DND-41 (cell line): ENCODE measurements at regions not wholly inside any gene's neighbourhood (a gene's known extent, or its start where the extent isn't known, plus 50 kb on each side); places are given as distances from the start of the nearest gene placed in this dataset.

Experiments used
- ATAC-seq: fragments of 200-7000 bp; cut with Tn5 transposase; 3 replicates; pipeline ENCODE4 v1.9.1; 2021; ENCODE audit warnings: low read depth; ENCODE audit not compliant: insufficient read depth
- DNase-seq: peaks from one replicate; pipeline ENCODE4 v3.0.0-alpha.2; 2020
- H2AFZ ChIP-seq: 2 replicates; pipeline ENCODE4 v1.6.0; 2012; ENCODE audit warnings: low read depth, low read length
- H3K27ac ChIP-seq: 2 replicates; pipeline ENCODE4 v1.5.1; 2012; ENCODE audit warnings: low read length, inconsistent platforms
- H3K27me3 ChIP-seq: fragments of 200-600 bp; sonication (generic); 2 replicates; pipeline ENCODE4 v1.6.0; 2012; ENCODE audit warnings: low read length, mild to moderate bottlenecking, inconsistent platforms; ENCODE audit not compliant: insufficient read depth, poor library complexity
- H3K36me3 ChIP-seq: 2 replicates; pipeline ENCODE4 v1.5.1; 2012; ENCODE audit warnings: low read length, inconsistent platforms; ENCODE audit not compliant: insufficient read depth
- H3K4me1 ChIP-seq: 2 replicates; pipeline ENCODE4 v1.5.1; 2012; ENCODE audit warnings: mild to moderate bottlenecking, low read length; ENCODE audit not compliant: insufficient read depth
- H3K4me2 ChIP-seq: 2 replicates; pipeline ENCODE4 v1.6.0; 2012; ENCODE audit warnings: mild to moderate bottlenecking, moderate library complexity, low read length, inconsistent platforms; ENCODE audit not compliant: insufficient read depth
- H3K4me3 ChIP-seq, 2 experiments: fragments of 200-600 bp in 1 of 2; shearing (Covaris generic) in 1 of 2; 2 replicates each; pipeline ENCODE4 v1.5.1; 2012 to 2016; ENCODE audit warnings: inconsistent platforms in 2 of 2, low read length in 2 of 2, mild to moderate bottlenecking in 2 of 2, low read depth in 1 of 2, moderate library complexity in 1 of 2
- H3K79me2 ChIP-seq: 2 replicates; pipeline ENCODE4 v1.6.0; 2012; ENCODE audit warnings: low read length, inconsistent platforms; ENCODE audit not compliant: insufficient read depth
- H3K9ac ChIP-seq: 2 replicates; pipeline ENCODE4 v1.6.0; 2012; ENCODE audit warnings: low read depth, mild to moderate bottlenecking, inconsistent platforms, low read length, moderate library complexity
- H3K9me3 ChIP-seq: 2 replicates; pipeline ENCODE4 v1.5.1; 2012; ENCODE audit warnings: low read length, moderate library complexity, mild to moderate bottlenecking, inconsistent platforms; ENCODE audit not compliant: insufficient read depth, severe bottlenecking
- H4K20me1 ChIP-seq: 2 replicates; pipeline ENCODE4 v1.6.0; 2012; ENCODE audit warnings: low read length; ENCODE audit not compliant: insufficient read depth
- CTCF ChIP-seq: IDR thresholded peaks from 2 replicates; pipeline ENCODE4 v1.5.1; 2012; ENCODE audit warnings: borderline replicate concordance, low read length, moderate library complexity, mild to moderate bottlenecking; ENCODE audit not compliant: poor library complexity, severe bottlenecking; ENCODE audit errors: extremely low read depth
- EZH2 ChIP-seq: IDR thresholded peaks from 3 replicates; pipeline ENCODE4 v1.6.1; 2012; ENCODE audit warnings: borderline replicate concordance, low read depth, mild to moderate bottlenecking, moderate library complexity, low read length, inconsistent platforms; ENCODE audit not compliant: severe bottlenecking

- DNase-seq, result no peak
- no peaks in the 10 kb centered on the region for H3K27me3 ChIP-seq
- no peak overlapping the region for H3K4me3 ChIP-seq
- no peaks in the 10 kb centered on the region for H3K9me3 ChIP-seq
- no peak overlapping the region for H3K4me2 ChIP-seq
- H3K36me3 ChIP-seq, result no peaks in the 10 kb centered on the region
- TF ChIP-seq EZH2 (no peak), CTCF (no peak)
- H3K27ac ChIP-seq, result no peak overlapping the region
- no peaks in the 10 kb centered on the region for H4K20me1 ChIP-seq
- H2AFZ ChIP-seq, result no peak overlapping the region
- no peaks in the 10 kb centered on the region for H3K4me1 ChIP-seq
- no peaks in the 10 kb centered on the region for H3K79me2 ChIP-seq
- ATAC-seq, result no peak
- H3K9ac ChIP-seq, result no peak overlapping the region
Measured at GRCh38 chr13:106774621-106775020, 206.7 kb upstream of the ARGLU1 start.

- no peaks in the 10 kb centered on the region for H3K4me1 ChIP-seq
- TF ChIP-seq CTCF (no peak), EZH2 (no peak)
- H3K36me3 ChIP-seq, result no peaks in the 10 kb centered on the region
- no peak overlapping the region for H3K4me2 ChIP-seq
- no peak overlapping the region for H2AFZ ChIP-seq
- ATAC-seq (no peak), DNase-seq (no peak)
- H3K9me3 ChIP-seq, result no peaks in the 10 kb centered on the region
- H3K79me2 ChIP-seq, result no peaks in the 10 kb centered on the region
- H4K20me1 ChIP-seq, result no peaks in the 10 kb centered on the region
- no peaks in the 10 kb centered on the region for H3K27me3 ChIP-seq
- H3K4me3 ChIP-seq, result no peak overlapping the region
- no peak overlapping the region for H3K9ac ChIP-seq
- H3K27ac ChIP-seq, result no peak overlapping the region
Measured at GRCh38 chr13:106772006-106772601, 204.2 kb upstream of the ARGLU1 start.

GRCh38 chr13:106768991-106769390 lies 201.1 kb upstream of the ARGLU1 start:
- Histone ChIP-seq H2AFZ (no peak overlapping the region), H3K36me3 (no peaks in the 10 kb centered on the region)

More at GRCh38 chr13:106768991-106769390, 201.1 kb upstream of the ARGLU1 start:
- H3K9ac ChIP-seq, result no peak overlapping the region
- H3K4me1 ChIP-seq, result no peaks in the 10 kb centered on the region
- no peak overlapping the region for H3K4me2 ChIP-seq
- no peaks in the 10 kb centered on the region for H3K79me2 ChIP-seq
- H3K4me3 ChIP-seq, result no peak overlapping the region
- ATAC-seq, result no peak
- DNase-seq, result no peak
- TF ChIP-seq CTCF (no peak), EZH2 (no peak)
- no peaks in the 10 kb centered on the region for H4K20me1 ChIP-seq
- no peaks in the 10 kb centered on the region for H3K9me3 ChIP-seq
- no peak overlapping the region for H3K27ac ChIP-seq
- no peaks in the 10 kb centered on the region for H3K27me3 ChIP-seq
